ENCODE measurements at regions not wholly inside any gene's neighbourhood (a gene's known extent, or its start where the extent isn't known, plus 50 kb on each side); places are given as distances from the start of the nearest gene placed in this dataset.

- H3K36me3 Mint-ChIP-seq, result no peaks in the 10 kb centered on the region
- TF ChIP-seq CTCF (IDR thresholded peaks at IDR 0.05; ENCODE audit: unreplicated experiment), result no peak
- DNase-seq (ENCODE audit: low spot score in 2 of 2, unreplicated experiment in 2 of 2), result no peak
- no peaks in the 10 kb centered on the region for H3K9me3 Mint-ChIP-seq
- H3K27ac Mint-ChIP-seq, result no peak overlapping the region
- peaks cover 93% of the 10 kb centered on the region for H3K27me3 Mint-ChIP-seq (ENCODE audit: low read depth)
- no peaks in the 10 kb centered on the region for H3K4me1 Mint-ChIP-seq
- H3K4me3 Mint-ChIP-seq, result no peak overlapping the region
These were observed 90.2 kb downstream of the CPZ start for GRCh38 chr4:8682725-8683124.

GRCh38 chr4:8682296-8682695 is 89.7 kb downstream of the CPZ start:
- TF ChIP-seq CTCF (IDR thresholded peaks at IDR 0.05; ENCODE audit: unreplicated experiment), result no peak
- H3K9me3 Mint-ChIP-seq, result no peaks in the 10 kb centered on the region
- H3K27me3 Mint-ChIP-seq (ENCODE audit: low read depth), result peaks cover 89% of the 10 kb centered on the region
- no peak for DNase-seq (ENCODE audit: low spot score in 2 of 2, unreplicated experiment in 2 of 2)
- H3K36me3 Mint-ChIP-seq, result no peaks in the 10 kb centered on the region
- no peak overlapping the region for H3K4me3 Mint-ChIP-seq
- no peak overlapping the region for H3K27ac Mint-ChIP-seq
- no peaks in the 10 kb centered on the region for H3K4me1 Mint-ChIP-seq

GRCh38 chr4:8681391-8681790 is 88.8 kb downstream of the CPZ start:
- no peaks in the 10 kb centered on the region for H3K9me3 Mint-ChIP-seq
- no peaks in the 10 kb centered on the region for H3K36me3 Mint-ChIP-seq
- DNase-seq (ENCODE audit: low spot score in 2 of 2, unreplicated experiment in 2 of 2), result no peak
- no peak overlapping the region for H3K27ac Mint-ChIP-seq
- H3K4me3 Mint-ChIP-seq, result no peak overlapping the region
- H3K4me1 Mint-ChIP-seq, result no peaks in the 10 kb centered on the region
- TF ChIP-seq CTCF (IDR thresholded peaks at IDR 0.05; ENCODE audit: unreplicated experiment), result no peak
- peaks cover 89% of the 10 kb centered on the region for H3K27me3 Mint-ChIP-seq (ENCODE audit: low read depth)

GRCh38 chr4:8679032-8679431 is 86.5 kb downstream of the CPZ start:
- no peaks in the 10 kb centered on the region for H3K9me3 Mint-ChIP-seq
- peaks cover 80% of the 10 kb centered on the region for H3K27me3 Mint-ChIP-seq (ENCODE audit: low read depth)
- H3K4me1 Mint-ChIP-seq, result no peaks in the 10 kb centered on the region
- no peak for TF ChIP-seq CTCF (IDR thresholded peaks at IDR 0.05; ENCODE audit: unreplicated experiment)
- no peaks in the 10 kb centered on the region for H3K36me3 Mint-ChIP-seq
- DNase-seq (ENCODE audit: low spot score in 2 of 2, unreplicated experiment in 2 of 2), result no peak
- no peak overlapping the region for H3K4me3 Mint-ChIP-seq
- no peak overlapping the region for H3K27ac Mint-ChIP-seq

- no peak for TF ChIP-seq CTCF (IDR thresholded peaks at IDR 0.05; ENCODE audit: unreplicated experiment)
- DNase-seq (ENCODE audit: low spot score in 2 of 2, unreplicated experiment in 2 of 2), result no peak
- Mint-ChIP-seq H3K27ac (no peak overlapping the region), H3K36me3 (no peaks in the 10 kb centered on the region), H3K27me3 (ENCODE audit: low read depth) (peaks cover 72% of the 10 kb centered on the region), H3K4me1 (no peaks in the 10 kb centered on the region), H3K9me3 (no peaks in the 10 kb centered on the region), H3K4me3 (no peak overlapping the region)
These were observed 84.1 kb downstream of the CPZ start for GRCh38 chr4:8676676-8677075.

GRCh38 chr4:8675906-8676305 is 83.3 kb downstream of the CPZ start:
- Mint-ChIP-seq H3K4me3 (no peak overlapping the region), H3K27me3 (ENCODE audit: low read depth) (peaks cover 72% of the 10 kb centered on the region), H3K27ac (no peak overlapping the region)

More at GRCh38 chr4:8675906-8676305, 83.3 kb downstream of the CPZ start:
- no peaks in the 10 kb centered on the region for H3K36me3 Mint-ChIP-seq
- no peak for TF ChIP-seq CTCF (IDR thresholded peaks at IDR 0.05; ENCODE audit: unreplicated experiment)
- H3K9me3 Mint-ChIP-seq, result no peaks in the 10 kb centered on the region
- no peak for DNase-seq (ENCODE audit: low spot score in 2 of 2, unreplicated experiment in 2 of 2)
- H3K4me1 Mint-ChIP-seq, result no peaks in the 10 kb centered on the region
